H9 (cell line): ENCODE measurements at regions not wholly inside any gene's neighbourhood (a gene's known extent, or its start where the extent isn't known, plus 50 kb on each side); places are given as distances from the start of the nearest gene placed in this dataset.

Source experiments
- DNase-seq: peaks from one replicate; pipeline ENCODE4 v3.0.0-alpha.2; 2017
- H2AFZ ChIP-seq: one replicate; pipeline ENCODE4 v1.6.1; 2013; ENCODE audit warnings: mild to moderate bottlenecking, low read length, control low read depth, moderate library complexity
- H2AK5ac ChIP-seq: 2 replicates; pipeline ENCODE4 v1.6.1; 2013; ENCODE audit warnings: low read length, control low read depth, mixed read lengths; ENCODE audit not compliant: insufficient read length
- H2BK120ac ChIP-seq: one replicate; pipeline ENCODE4 v1.6.1; 2013; ENCODE audit warnings: low read depth, mild to moderate bottlenecking, low read length, control low read depth, inconsistent platforms; ENCODE audit not compliant: poor library complexity, severe bottlenecking
- H2BK12ac ChIP-seq: 2 replicates; pipeline ENCODE4 v1.6.1; 2013; ENCODE audit warnings: low read length, control low read depth, mixed read lengths, low read depth; ENCODE audit not compliant: insufficient read length
- H2BK15ac ChIP-seq: 2 replicates; pipeline ENCODE4 v1.6.1; 2013; ENCODE audit warnings: low read depth, low read length, control low read depth
- H2BK20ac ChIP-seq: one replicate; pipeline ENCODE4 v1.6.1; 2013; ENCODE audit warnings: low read depth, mild to moderate bottlenecking, low read length, control low read depth, inconsistent platforms; ENCODE audit not compliant: poor library complexity, severe bottlenecking
- H2BK5ac ChIP-seq: 2 replicates; pipeline ENCODE4 v1.6.1; 2013; ENCODE audit warnings: low read length, control low read depth, mixed read lengths; ENCODE audit not compliant: insufficient read length
- H3K14ac ChIP-seq: 2 replicates; pipeline ENCODE4 v1.6.1; 2013; ENCODE audit warnings: low read length, control low read depth; ENCODE audit not compliant: insufficient read depth
- H3K18ac ChIP-seq: 2 replicates; pipeline ENCODE4 v1.6.1; 2013; ENCODE audit warnings: low read depth, mild to moderate bottlenecking, mixed read lengths, low read length, control low read depth; ENCODE audit not compliant: insufficient read length
- H3K23ac ChIP-seq: 2 replicates; pipeline ENCODE4 v1.6.1; 2013; ENCODE audit warnings: low read length, control low read depth, mixed read lengths, low read depth; ENCODE audit not compliant: insufficient read length
- H3K23me2 ChIP-seq: 2 replicates; pipeline ENCODE4 v1.6.1; 2013; ENCODE audit warnings: low read depth, mild to moderate bottlenecking, mixed read lengths, low read length, control low read depth; ENCODE audit not compliant: insufficient read length, poor library complexity, severe bottlenecking
- H3K27ac ChIP-seq: 2 replicates; pipeline ENCODE4 v1.5.1; 2013; ENCODE audit warnings: low read length, control low read depth, mixed read lengths, low read depth; ENCODE audit not compliant: insufficient read length
- H3K27me3 ChIP-seq: 2 replicates; pipeline ENCODE4 v1.6.1; 2013; ENCODE audit warnings: low read length, control low read depth, inconsistent platforms; ENCODE audit not compliant: insufficient read depth
- H3K4ac ChIP-seq: 2 replicates; pipeline ENCODE4 v1.6.1; 2013; ENCODE audit warnings: low read depth, mild to moderate bottlenecking, control low read depth, inconsistent platforms, low read length, moderate library complexity
- H3K4me1 ChIP-seq: 2 replicates; pipeline ENCODE4 v1.6.1; 2013; ENCODE audit warnings: low read length, control low read depth, inconsistent platforms; ENCODE audit not compliant: insufficient read depth
- H3K4me2 ChIP-seq: 2 replicates; pipeline ENCODE4 v1.6.1; 2013; ENCODE audit warnings: low read length, control low read depth, mixed read lengths; ENCODE audit not compliant: insufficient read length, insufficient read depth
- H3K56ac ChIP-seq: 2 replicates; pipeline ENCODE4 v1.6.1; 2013; ENCODE audit warnings: low read depth, mild to moderate bottlenecking, mixed read lengths, low read length, control low read depth; ENCODE audit not compliant: insufficient read length
- H3K79me1 ChIP-seq: 2 replicates; pipeline ENCODE4 v1.6.1; 2013; ENCODE audit warnings: low read depth, mild to moderate bottlenecking, moderate library complexity, low read length, control low read depth, inconsistent platforms; ENCODE audit not compliant: insufficient read depth, poor library complexity, severe bottlenecking
- H3K79me2 ChIP-seq: 2 replicates; pipeline ENCODE4 v1.6.1; 2013; ENCODE audit warnings: low read length, control low read depth, inconsistent platforms; ENCODE audit not compliant: insufficient read depth
- H3K9ac ChIP-seq: 2 replicates; pipeline ENCODE4 v1.6.1; 2013; ENCODE audit warnings: low read length, control low read depth, mixed read lengths; ENCODE audit not compliant: insufficient read length; ENCODE audit errors: extremely low read depth
- H3K9me3 ChIP-seq: one replicate; pipeline ENCODE4 v1.6.1; 2013; ENCODE audit warnings: low read depth, low read length, inconsistent platforms; ENCODE audit not compliant: control insufficient read depth
- H3T11ph ChIP-seq: one replicate; pipeline ENCODE4 v1.6.1; 2013; ENCODE audit warnings: mild to moderate bottlenecking, low read length, control low read depth, inconsistent platforms
- H4K20me1 ChIP-seq: one replicate; pipeline ENCODE4 v1.6.1; 2013; ENCODE audit not compliant: control insufficient read depth, insufficient read length, insufficient read depth
- H4K5ac ChIP-seq: 2 replicates; pipeline ENCODE4 v1.6.1; 2013; ENCODE audit warnings: low read depth, mild to moderate bottlenecking, mixed read lengths, low read length, control low read depth; ENCODE audit not compliant: insufficient read length
- H4K8ac ChIP-seq: replicated peaks from 2 replicates; pipeline ENCODE4 v1.6.1; 2013; ENCODE audit warnings: low read length, control low read depth, mixed read lengths, low read depth; ENCODE audit not compliant: insufficient read length
- H4K91ac ChIP-seq: 2 replicates; pipeline ENCODE4 v1.6.1; 2013; ENCODE audit warnings: low read depth, mild to moderate bottlenecking, moderate library complexity, mixed read lengths, low read length, control low read depth; ENCODE audit not compliant: insufficient read length
- H3K27ac Mint-ChIP-seq, 3 experiments: 2 replicates in 2 of 3; 3 replicates in 1 of 3; pipeline ENCODE4 v1.8.0; 2020 to 2021; ENCODE audit warnings: mixed read lengths in 3 of 3, mild to moderate bottlenecking in 1 of 3, moderate library complexity in 1 of 3
- H3K27me3 Mint-ChIP-seq: 2 replicates; pipeline ENCODE4 v1.8.0; 2021; ENCODE audit warnings: low read depth, mild to moderate bottlenecking, moderate library complexity, mixed read lengths
- H3K36me3 Mint-ChIP-seq, 3 experiments: 2 replicates in 2 of 3; 3 replicates in 1 of 3; pipeline ENCODE4 v1.8.0; 2020 to 2021; ENCODE audit warnings: low read depth in 3 of 3, mixed read lengths in 3 of 3; ENCODE audit not compliant: insufficient read depth in 1 of 3
- H3K4me1 Mint-ChIP-seq, 2 experiments: 2 replicates each; pipeline ENCODE4 v1.8.0; 2020; ENCODE audit warnings: mixed read lengths in 2 of 2
- H3K4me3 Mint-ChIP-seq, 2 experiments: 2 replicates in 1 of 2; 3 replicates in 1 of 2; pipeline ENCODE4 v1.8.0; 2020 to 2021; ENCODE audit warnings: mild to moderate bottlenecking in 2 of 2, mixed read lengths in 2 of 2, moderate library complexity in 1 of 2
- H3K9me3 Mint-ChIP-seq, 2 experiments: 2 replicates in 1 of 2; 3 replicates in 1 of 2; pipeline ENCODE4 v1.8.0; 2020; ENCODE audit warnings: mild to moderate bottlenecking in 2 of 2, mixed read lengths in 2 of 2, moderate library complexity in 1 of 2
- WGBS: extraction: QIAGEN DNeasy Blood & Tissue Kit; methylation state at CpG from one replicate; pipeline ENCODE4 v1.1.7; 2013; ENCODE audit warnings: missing lambda C conversion rate, low lambda C conversion rate, mixed read lengths; ENCODE audit not compliant: insufficient read length; ENCODE audit errors: extremely low coverage; 5-methylcytosine and 5-hydroxymethylcytosine counted together
- TF ChIP-seq, protein P1 (sequence below): fragments of 200-600 bp; sonication (generic); conservative IDR thresholded peaks from 3 replicates; pipeline ENCODE4 v1.8.0; 2021; ENCODE audit warnings: antibody characterized with exemption, mild to moderate bottlenecking

DNA sequence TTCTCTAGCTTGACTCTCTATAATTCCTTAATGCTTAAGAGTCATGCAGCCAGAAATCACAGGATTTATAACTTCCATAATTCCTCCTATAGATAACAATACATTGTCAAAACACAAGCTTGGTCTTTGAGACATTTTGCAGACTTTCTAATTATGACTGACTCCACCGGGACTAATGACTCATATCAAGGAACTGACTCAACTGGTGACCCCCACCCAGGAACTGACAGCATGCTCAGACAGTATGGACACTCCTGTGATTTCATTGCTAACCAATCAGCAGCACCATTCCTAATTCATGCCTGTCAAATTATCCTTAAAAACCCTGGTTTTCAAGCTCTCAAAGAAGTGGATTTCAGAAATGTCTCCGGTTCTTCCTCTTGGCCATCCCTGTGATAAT, 670.5 kb upstream of the IMPG1 start:
- DNase-seq = no peak
- Histone ChIP-seq H2BK12ac (no peak overlapping the region), H2AK5ac (no peak overlapping the region), H3K23me2 (no peaks in the 10 kb centered on the region), H3K4me1 (no peaks in the 10 kb centered on the region), H4K5ac (no peak overlapping the region), H2AFZ (no peak overlapping the region), H3K79me2 (no peaks in the 10 kb centered on the region), H3K4ac (no peak overlapping the region), H2BK120ac (no peak overlapping the region), H3K9ac (no peak overlapping the region), H3T11ph (no peak overlapping the region), H3K27me3 (no peaks in the 10 kb centered on the region), H2BK5ac (no peak overlapping the region), H4K91ac (no peak overlapping the region), H3K18ac (no peak overlapping the region), H3K14ac (no peak overlapping the region), H3K56ac (no peak overlapping the region), H3K4me2 (no peak overlapping the region), H4K8ac (no peak overlapping the region), H2BK20ac (no peak overlapping the region), H3K27ac (no peak overlapping the region), H4K20me1 (no peaks in the 10 kb centered on the region), H3K79me1 (no peaks in the 10 kb centered on the region), H2BK15ac (no peak overlapping the region), H3K9me3 (no peaks in the 10 kb centered on the region), H3K23ac (no peak overlapping the region)
- H3K27ac Mint-ChIP-seq = no peak overlapping the region
- peaks cover 1 to 7% of the 10 kb centered on the region in 2 experiments; a peak in 4 of 5 replicates for H3K9me3 Mint-ChIP-seq
- H3K27me3 Mint-ChIP-seq = no peaks in the 10 kb centered on the region
- H3K36me3 Mint-ChIP-seq = peaks cover 0 to 7% (median 2%) of the 10 kb centered on the region in 3 experiments; a peak in 5 of 7 replicates
- TF ChIP-seq, protein P1, sequence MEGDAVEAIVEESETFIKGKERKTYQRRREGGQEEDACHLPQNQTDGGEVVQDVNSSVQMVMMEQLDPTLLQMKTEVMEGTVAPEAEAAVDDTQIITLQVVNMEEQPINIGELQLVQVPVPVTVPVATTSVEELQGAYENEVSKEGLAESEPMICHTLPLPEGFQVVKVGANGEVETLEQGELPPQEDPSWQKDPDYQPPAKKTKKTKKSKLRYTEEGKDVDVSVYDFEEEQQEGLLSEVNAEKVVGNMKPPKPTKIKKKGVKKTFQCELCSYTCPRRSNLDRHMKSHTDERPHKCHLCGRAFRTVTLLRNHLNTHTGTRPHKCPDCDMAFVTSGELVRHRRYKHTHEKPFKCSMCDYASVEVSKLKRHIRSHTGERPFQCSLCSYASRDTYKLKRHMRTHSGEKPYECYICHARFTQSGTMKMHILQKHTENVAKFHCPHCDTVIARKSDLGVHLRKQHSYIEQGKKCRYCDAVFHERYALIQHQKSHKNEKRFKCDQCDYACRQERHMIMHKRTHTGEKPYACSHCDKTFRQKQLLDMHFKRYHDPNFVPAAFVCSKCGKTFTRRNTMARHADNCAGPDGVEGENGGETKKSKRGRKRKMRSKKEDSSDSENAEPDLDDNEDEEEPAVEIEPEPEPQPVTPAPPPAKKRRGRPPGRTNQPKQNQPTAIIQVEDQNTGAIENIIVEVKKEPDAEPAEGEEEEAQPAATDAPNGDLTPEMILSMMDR = no peak
- H3K4me3 Mint-ChIP-seq = no peak overlapping the region
- H3K4me1 Mint-ChIP-seq = no peaks in the 10 kb centered on the region
- WGBS = no CpG with 5 or more reads among the region's 2 CpGs
